ENCODE measurements at regions not wholly inside any gene's neighbourhood (a gene's known extent, or its start where the extent isn't known, plus 50 kb on each side); places are given as distances from the start of the nearest gene placed in this dataset.

DNA sequence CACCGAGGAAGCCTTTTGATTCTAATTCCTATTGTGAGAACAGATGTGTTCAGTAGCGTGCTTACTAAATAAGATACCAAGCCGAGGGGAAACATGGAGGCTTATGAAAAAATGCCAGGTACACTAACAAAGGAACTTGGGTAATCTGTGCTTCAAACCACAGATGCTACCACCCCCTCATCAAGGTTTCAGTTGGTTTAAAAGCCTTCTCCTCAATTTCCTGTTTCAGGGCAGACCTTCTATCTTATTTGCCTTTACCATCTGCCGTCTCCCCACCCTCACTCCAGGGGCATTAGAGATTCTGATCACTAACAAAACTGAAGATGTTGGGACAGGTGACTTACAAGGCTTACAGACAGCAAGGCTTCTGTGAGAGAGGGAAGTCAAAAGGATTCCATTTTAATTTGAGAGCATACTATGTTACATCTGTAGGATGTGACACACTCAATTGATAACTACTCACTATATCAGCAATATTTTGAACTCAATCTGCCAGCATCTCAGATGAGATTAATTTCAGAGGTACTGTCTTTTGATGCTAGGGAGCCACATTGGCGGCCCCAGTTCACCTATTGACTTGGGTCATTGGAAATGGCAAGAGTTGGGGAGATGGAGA, 60.6 kb upstream of the PLCL2 start:
- TF ChIP-seq, protein P1, sequence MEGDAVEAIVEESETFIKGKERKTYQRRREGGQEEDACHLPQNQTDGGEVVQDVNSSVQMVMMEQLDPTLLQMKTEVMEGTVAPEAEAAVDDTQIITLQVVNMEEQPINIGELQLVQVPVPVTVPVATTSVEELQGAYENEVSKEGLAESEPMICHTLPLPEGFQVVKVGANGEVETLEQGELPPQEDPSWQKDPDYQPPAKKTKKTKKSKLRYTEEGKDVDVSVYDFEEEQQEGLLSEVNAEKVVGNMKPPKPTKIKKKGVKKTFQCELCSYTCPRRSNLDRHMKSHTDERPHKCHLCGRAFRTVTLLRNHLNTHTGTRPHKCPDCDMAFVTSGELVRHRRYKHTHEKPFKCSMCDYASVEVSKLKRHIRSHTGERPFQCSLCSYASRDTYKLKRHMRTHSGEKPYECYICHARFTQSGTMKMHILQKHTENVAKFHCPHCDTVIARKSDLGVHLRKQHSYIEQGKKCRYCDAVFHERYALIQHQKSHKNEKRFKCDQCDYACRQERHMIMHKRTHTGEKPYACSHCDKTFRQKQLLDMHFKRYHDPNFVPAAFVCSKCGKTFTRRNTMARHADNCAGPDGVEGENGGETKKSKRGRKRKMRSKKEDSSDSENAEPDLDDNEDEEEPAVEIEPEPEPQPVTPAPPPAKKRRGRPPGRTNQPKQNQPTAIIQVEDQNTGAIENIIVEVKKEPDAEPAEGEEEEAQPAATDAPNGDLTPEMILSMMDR (IDR thresholded peaks at IDR 0.05) = no peak
- TF ChIP-seq POLR2AphosphoS5 (IDR thresholded peaks at IDR 0.05; ENCODE audit: insufficient read depth in 1 of 2, low read depth in 1 of 2) = no peak

All from vagina (tissue), 2 donors.